Endothelial cell (in vitro differentiated cells): ENCODE measurements at regions not wholly inside any gene's neighbourhood (a gene's known extent, or its start where the extent isn't known, plus 50 kb on each side); places are given as distances from the start of the nearest gene placed in this dataset.

Experiments
- DNase-seq: peaks from one replicate; pipeline ENCODE4 v3.0.0; 2021; ENCODE audit warnings: low spot score
- H3K27ac Mint-ChIP-seq: one replicate; pipeline ENCODE4 v1.8.0; 2021; ENCODE audit warnings: mixed read lengths, inconsistent platforms; ENCODE audit not compliant: unreplicated experiment
- H3K27me3 Mint-ChIP-seq: one replicate; pipeline ENCODE4 v1.8.0; 2021; ENCODE audit warnings: mild to moderate bottlenecking, moderate library complexity, mixed read lengths, inconsistent platforms; ENCODE audit not compliant: unreplicated experiment
- H3K36me3 Mint-ChIP-seq: one replicate; pipeline ENCODE4 v1.8.0; 2021; ENCODE audit warnings: mild to moderate bottlenecking, low read depth, mixed read lengths, inconsistent platforms; ENCODE audit not compliant: unreplicated experiment
- H3K4me1 Mint-ChIP-seq: one replicate; pipeline ENCODE4 v1.8.0; 2021; ENCODE audit warnings: mild to moderate bottlenecking, mixed read lengths, inconsistent platforms; ENCODE audit not compliant: unreplicated experiment
- H3K4me3 Mint-ChIP-seq: one replicate; pipeline ENCODE4 v1.8.0; 2021; ENCODE audit warnings: mild to moderate bottlenecking, mixed read lengths, inconsistent platforms; ENCODE audit not compliant: unreplicated experiment
- H3K9me3 Mint-ChIP-seq: one replicate; pipeline ENCODE4 v1.8.0; 2021; ENCODE audit warnings: mixed read lengths, inconsistent platforms; ENCODE audit not compliant: unreplicated experiment
- TF ChIP-seq, protein P1 (sequence below): fragments of 200-600 bp; sonication (generic); IDR thresholded peaks from one replicate; pipeline ENCODE4 v1.5.0; 2021; ENCODE audit warnings: antibody characterized with exemption; ENCODE audit not compliant: unreplicated experiment

DNA sequence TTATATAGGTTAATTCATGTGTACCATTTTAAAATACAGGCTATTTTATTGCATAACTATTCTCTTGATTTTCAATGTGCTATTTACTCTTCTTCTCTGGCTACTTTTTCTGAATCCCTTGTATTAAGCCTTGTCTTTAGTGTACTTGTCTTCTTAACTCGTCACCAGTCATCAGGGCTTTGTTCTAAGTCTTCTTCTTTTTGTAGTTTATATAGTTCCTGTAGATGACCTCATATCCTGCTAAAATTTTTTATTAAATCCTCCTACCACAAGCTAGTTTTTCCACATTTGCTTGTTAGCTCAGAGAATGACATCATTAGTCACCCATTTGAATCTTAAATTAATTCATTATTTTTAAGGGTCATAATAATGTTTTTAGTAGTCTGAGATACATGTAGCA is 1281.9 kb downstream of the KCNT2 start:
- H3K4me3 Mint-ChIP-seq: no peak overlapping the region
- no peak overlapping the region for H3K27ac Mint-ChIP-seq
- no peaks in the 10 kb centered on the region for H3K9me3 Mint-ChIP-seq
- TF ChIP-seq, protein P1, sequence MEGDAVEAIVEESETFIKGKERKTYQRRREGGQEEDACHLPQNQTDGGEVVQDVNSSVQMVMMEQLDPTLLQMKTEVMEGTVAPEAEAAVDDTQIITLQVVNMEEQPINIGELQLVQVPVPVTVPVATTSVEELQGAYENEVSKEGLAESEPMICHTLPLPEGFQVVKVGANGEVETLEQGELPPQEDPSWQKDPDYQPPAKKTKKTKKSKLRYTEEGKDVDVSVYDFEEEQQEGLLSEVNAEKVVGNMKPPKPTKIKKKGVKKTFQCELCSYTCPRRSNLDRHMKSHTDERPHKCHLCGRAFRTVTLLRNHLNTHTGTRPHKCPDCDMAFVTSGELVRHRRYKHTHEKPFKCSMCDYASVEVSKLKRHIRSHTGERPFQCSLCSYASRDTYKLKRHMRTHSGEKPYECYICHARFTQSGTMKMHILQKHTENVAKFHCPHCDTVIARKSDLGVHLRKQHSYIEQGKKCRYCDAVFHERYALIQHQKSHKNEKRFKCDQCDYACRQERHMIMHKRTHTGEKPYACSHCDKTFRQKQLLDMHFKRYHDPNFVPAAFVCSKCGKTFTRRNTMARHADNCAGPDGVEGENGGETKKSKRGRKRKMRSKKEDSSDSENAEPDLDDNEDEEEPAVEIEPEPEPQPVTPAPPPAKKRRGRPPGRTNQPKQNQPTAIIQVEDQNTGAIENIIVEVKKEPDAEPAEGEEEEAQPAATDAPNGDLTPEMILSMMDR: no peak
- no peaks in the 10 kb centered on the region for H3K27me3 Mint-ChIP-seq
- H3K4me1 Mint-ChIP-seq: no peaks in the 10 kb centered on the region
- H3K36me3 Mint-ChIP-seq: no peaks in the 10 kb centered on the region
- DNase-seq: no peak

DNA sequence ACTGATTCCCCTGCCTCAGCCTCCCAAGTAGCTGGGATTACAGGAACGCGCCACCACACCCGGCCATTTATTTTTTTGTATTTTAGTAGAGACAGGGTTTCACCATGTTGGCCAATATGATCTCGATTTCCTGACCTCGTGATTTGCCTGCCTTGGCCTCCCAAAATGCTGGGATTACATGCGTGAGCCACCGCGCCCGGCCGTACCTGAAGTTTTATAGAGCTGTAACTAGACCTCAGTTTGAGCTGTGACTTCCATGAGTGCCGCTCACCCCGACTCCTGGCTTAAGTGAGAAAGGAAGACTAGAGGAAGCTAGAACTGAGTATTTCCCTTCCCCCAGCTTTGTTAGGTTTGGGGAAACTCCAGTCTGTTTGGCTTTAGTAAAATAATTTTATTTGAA is 1283.1 kb downstream of the KCNT2 start:
- DNase-seq: no peak
- Mint-ChIP-seq H3K36me3 (no peaks in the 10 kb centered on the region), H3K4me3 (no peak overlapping the region), H3K9me3 (no peaks in the 10 kb centered on the region), H3K4me1 (no peaks in the 10 kb centered on the region), H3K27ac (no peak overlapping the region), H3K27me3 (no peaks in the 10 kb centered on the region)
- TF ChIP-seq, protein P1: no peak

DNA sequence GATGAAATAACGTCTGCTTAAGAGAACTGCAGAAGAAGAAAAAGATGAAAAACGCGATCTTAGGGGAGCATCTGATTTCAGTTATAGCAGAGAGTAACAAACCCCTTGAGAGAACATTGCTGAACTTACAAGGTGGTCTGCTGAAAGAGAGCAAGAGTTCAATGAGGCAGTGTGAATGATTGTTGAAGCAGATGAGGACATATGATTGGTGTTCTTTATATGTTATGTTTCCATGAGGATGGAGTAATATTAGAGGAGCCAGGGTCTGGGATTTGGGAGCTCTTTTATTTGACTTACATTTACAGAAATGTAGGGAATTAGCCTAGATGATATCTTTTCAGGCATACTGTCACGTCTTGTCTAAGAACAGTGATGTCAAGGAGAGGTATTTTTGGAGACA is 1302.0 kb downstream of the KCNT2 start:
- H3K27me3 Mint-ChIP-seq: no peaks in the 10 kb centered on the region
- no peaks in the 10 kb centered on the region for H3K9me3 Mint-ChIP-seq
- TF ChIP-seq, protein P1: no peak
- H3K36me3 Mint-ChIP-seq: no peaks in the 10 kb centered on the region
- no peaks in the 10 kb centered on the region for H3K4me1 Mint-ChIP-seq
- H3K4me3 Mint-ChIP-seq: no peak overlapping the region
- H3K27ac Mint-ChIP-seq: no peak overlapping the region
- no peak for DNase-seq

DNA sequence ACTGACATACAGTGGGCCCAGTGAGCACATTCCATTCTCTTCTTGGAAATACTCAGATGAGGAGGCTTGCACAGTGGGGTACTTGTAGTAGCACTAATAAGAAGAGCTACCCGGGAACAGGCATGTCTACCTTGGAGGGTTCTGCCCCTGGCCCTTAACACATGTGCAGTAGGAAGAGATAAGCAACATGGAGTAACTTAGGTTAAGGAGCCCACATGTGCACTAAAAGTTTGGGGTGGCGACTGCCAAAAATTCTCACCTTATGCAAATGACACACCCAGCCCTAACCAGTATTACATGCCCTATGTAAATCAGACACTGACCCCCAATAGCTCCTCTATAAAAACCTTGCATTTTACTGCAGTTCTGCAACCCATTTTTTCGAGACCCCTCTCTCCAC is 1313.3 kb downstream of the KCNT2 start:
- H3K27ac Mint-ChIP-seq: no peak overlapping the region
- no peak overlapping the region for H3K4me3 Mint-ChIP-seq
- H3K4me1 Mint-ChIP-seq: no peaks in the 10 kb centered on the region
- no peaks in the 10 kb centered on the region for H3K36me3 Mint-ChIP-seq
- no peaks in the 10 kb centered on the region for H3K9me3 Mint-ChIP-seq
- TF ChIP-seq, protein P1: no peak
- H3K27me3 Mint-ChIP-seq: no peaks in the 10 kb centered on the region
- no peak for DNase-seq

DNA sequence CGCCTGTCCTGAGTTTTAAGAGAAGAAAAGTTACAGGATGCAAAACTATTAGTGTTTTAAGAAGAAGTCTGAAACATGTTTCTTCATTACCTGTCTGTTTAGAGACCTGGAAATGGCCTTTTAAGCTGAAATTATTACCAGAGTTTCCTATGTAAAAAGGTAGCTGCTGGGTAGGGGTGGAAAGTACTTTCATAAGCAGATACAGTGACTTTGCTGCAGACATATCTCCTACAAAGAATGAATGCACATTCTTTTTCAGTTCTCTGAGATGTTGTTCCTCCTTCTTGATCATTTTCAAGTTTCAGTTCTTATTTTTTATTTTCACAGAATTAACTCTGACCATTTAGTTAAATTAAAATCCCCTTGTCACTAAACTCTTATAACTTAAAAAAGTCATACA is 1329.6 kb downstream of the KCNT2 start:
- no peak for DNase-seq
- Mint-ChIP-seq H3K4me1 (no peaks in the 10 kb centered on the region), H3K27me3 (no peaks in the 10 kb centered on the region), H3K36me3 (no peaks in the 10 kb centered on the region), H3K9me3 (no peaks in the 10 kb centered on the region), H3K4me3 (no peak overlapping the region), H3K27ac (no peak overlapping the region)
- TF ChIP-seq, protein P1: no peak
